C4-2B (cell line): ENCODE measurements at regions not wholly inside any gene's neighbourhood (a gene's known extent, or its start where the extent isn't known, plus 50 kb on each side); places are given as distances from the start of the nearest gene placed in this dataset.

Experiments used
- CTCF ChIP-seq: fragments of 450-650 bp; conservative IDR thresholded peaks from 2 replicates; pipeline ENCODE4 v1.5.1; 2017; ENCODE audit warnings: mild to moderate bottlenecking
- ZFX ChIP-seq: fragments of 450-650 bp; IDR thresholded peaks from 2 replicates; pipeline ENCODE4 v1.6.1; 2017

- TF ChIP-seq CTCF (no peak), ZFX (no peak)
Measured at GRCh38 chr2:183536290-183536689, 412.0 kb downstream of the NUP35 start.
